PFSK-1 (cell line): ENCODE measurements at regions not wholly inside any gene's neighbourhood (a gene's known extent, or its start where the extent isn't known, plus 50 kb on each side); places are given as distances from the start of the nearest gene placed in this dataset.

Source experiments
- FOXP2 ChIP-seq: optimal IDR thresholded peaks from 2 replicates; pipeline ENCODE3; 2011; ENCODE audit warnings: borderline replicate concordance, control low read depth, inconsistent platforms; ENCODE audit not compliant: insufficient read depth; ENCODE audit errors: extremely low read length, extremely low read depth
- POLR2AphosphoS5 ChIP-seq: IDR thresholded peaks from 2 replicates; pipeline ENCODE4 v1.6.1; 2012; ENCODE audit warnings: low read depth, mild to moderate bottlenecking, control low read depth, low read length, moderate library complexity
- REST ChIP-seq, 2 experiments: IDR thresholded peaks; 2 replicates each; pipeline versions ENCODE4 v1.6.1 to v1.8.0; 2011 to 2012; ENCODE audit warnings: low read depth in 2 of 2, low read length in 2 of 2, control low read depth in 1 of 2, inconsistent platforms in 1 of 2, mild to moderate bottlenecking in 1 of 2, moderate library complexity in 1 of 2; ENCODE audit not compliant: insufficient read depth in 1 of 2
- SIN3A ChIP-seq: IDR thresholded peaks from 2 replicates; pipeline ENCODE4 v1.6.1; 2012; ENCODE audit warnings: mild to moderate bottlenecking, low read length, moderate library complexity, borderline replicate concordance; ENCODE audit not compliant: insufficient read depth
- TAF1 ChIP-seq: IDR thresholded peaks from 2 replicates; pipeline ENCODE4 v1.6.1; 2012; ENCODE audit warnings: low read length, control low read depth, borderline replicate concordance; ENCODE audit not compliant: insufficient read depth

DNA sequence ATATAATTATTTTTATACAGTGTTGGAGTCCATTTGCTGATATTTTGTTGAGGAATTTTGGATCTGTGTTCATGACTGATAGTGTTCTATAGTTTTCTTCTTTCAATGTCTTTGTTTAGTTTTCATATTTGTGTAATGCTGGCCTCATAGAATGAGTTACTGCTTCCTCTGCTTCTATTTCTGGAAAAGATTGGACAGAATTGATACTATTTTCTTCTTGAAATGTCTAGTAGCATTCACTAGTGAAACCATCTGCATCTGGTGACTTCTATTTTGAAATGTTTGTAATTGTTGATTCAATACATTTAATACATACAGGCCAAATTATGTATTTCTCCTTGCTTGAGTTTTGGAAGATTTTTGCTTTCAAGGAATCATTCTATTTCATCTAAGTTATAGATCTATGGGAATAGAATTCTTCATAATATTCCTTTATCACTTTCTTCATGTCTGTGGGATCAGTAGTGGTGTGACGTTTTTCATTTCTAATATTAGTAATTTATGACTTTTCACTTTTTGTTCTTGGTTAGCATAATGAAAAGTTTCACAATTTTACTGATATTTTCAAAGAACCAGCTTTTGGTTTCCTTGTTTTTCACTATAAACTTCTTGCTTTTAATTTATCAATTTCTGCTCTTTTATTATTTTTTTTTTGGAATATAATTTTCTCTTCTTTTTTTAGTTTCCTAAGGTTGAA, 509.9 kb upstream of the VRK2 start:
- no peak for TF ChIP-seq FOXP2
- TF ChIP-seq SIN3A, result no peak
- TF ChIP-seq TAF1, result no peak
- TF ChIP-seq POLR2AphosphoS5, result no peak
- TF ChIP-seq REST (IDR thresholded peaks at IDR 0.05; ENCODE audit: insufficient read depth in 1 of 2, low read depth in 2 of 2, low read length in 2 of 2), result no peak

GRCh38 chr2:57539761-57540160, 506.8 kb upstream of the VRK2 start:
- TF ChIP-seq SIN3A (no peak), FOXP2 (no peak), REST (IDR thresholded peaks at IDR 0.05; ENCODE audit: insufficient read depth in 1 of 2, low read depth in 2 of 2, low read length in 2 of 2) (no peak), POLR2AphosphoS5 (no peak), TAF1 (no peak)

GRCh38 chr2:57542081-57542480, 504.5 kb upstream of the VRK2 start:
- no peak for TF ChIP-seq SIN3A
- no peak for TF ChIP-seq POLR2AphosphoS5
- TF ChIP-seq REST (IDR thresholded peaks at IDR 0.05; ENCODE audit: insufficient read depth in 1 of 2, low read depth in 2 of 2, low read length in 2 of 2), result no peak
- TF ChIP-seq TAF1, result no peak
- TF ChIP-seq FOXP2, result no peak

DNA sequence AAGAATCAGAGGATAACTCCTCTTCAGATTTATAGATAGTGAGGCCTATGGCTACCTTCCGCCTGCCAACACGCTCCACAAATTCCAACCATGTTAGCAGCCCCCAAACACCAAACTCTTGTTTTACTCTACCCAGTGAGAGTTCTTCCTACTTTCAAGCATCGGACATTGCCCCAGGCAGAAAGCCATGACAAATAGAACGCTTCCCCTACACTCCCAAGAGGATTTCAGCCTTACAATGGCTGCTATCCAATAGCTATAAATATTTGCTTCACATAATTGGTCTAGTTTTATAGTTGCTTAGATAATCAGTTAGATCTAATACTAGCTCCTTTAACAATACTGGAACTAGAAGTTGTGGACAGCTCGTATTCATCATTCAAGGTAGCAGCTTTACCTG, 503.4 kb upstream of the VRK2 start:
- TF ChIP-seq TAF1 (no peak), FOXP2 (no peak), SIN3A (no peak), POLR2AphosphoS5 (no peak), REST (IDR thresholded peaks at IDR 0.05; ENCODE audit: insufficient read depth in 1 of 2, low read depth in 2 of 2, low read length in 2 of 2) (no peak)

- TF ChIP-seq POLR2AphosphoS5, result no peak
- no peak for TF ChIP-seq FOXP2
- no peak for TF ChIP-seq SIN3A
- no peak for TF ChIP-seq TAF1
- no peak for TF ChIP-seq REST (IDR thresholded peaks at IDR 0.05; ENCODE audit: insufficient read depth in 1 of 2, low read depth in 2 of 2, low read length in 2 of 2)
Observed at GRCh38 chr2:57544624-57545023, 502.0 kb upstream of the VRK2 start.
